ENCODE measurements at regions not wholly inside any gene's neighbourhood (a gene's known extent, or its start where the extent isn't known, plus 50 kb on each side); places are given as distances from the start of the nearest gene placed in this dataset.
"Not testable (repeated sequence)": the region's sequence is repeated elsewhere in the genome, so short reads cannot be mapped to it uniquely, and the experiment has no call there.

- no peak overlapping the region for H3K4me3 ChIP-seq (ENCODE audit: low read depth in 1 of 3, low read length in 3 of 3)
- DNase-seq (no peak), FAIRE-seq (no peak)
- no peaks in the 10 kb centered on the region for H3K36me3 ChIP-seq (ENCODE audit: control insufficient read depth in 3 of 3, insufficient read depth in 2 of 3, low read depth in 1 of 3, low read length in 3 of 3)
- no peak overlapping the region for H3K27ac ChIP-seq (ENCODE audit: low read depth in 1 of 3, low read length in 2 of 3)
- H3K9me3 ChIP-seq (ENCODE audit: control insufficient read depth in 2 of 2, insufficient read depth in 1 of 2, low read depth in 1 of 2, low read length in 1 of 2): no peaks in the 10 kb centered on the region
- no peaks in the 10 kb centered on the region for H3K4me1 ChIP-seq (ENCODE audit: control insufficient read depth in 3 of 3, insufficient read depth in 2 of 3, low read depth in 1 of 3, low read length in 2 of 3)
- H3K27me3 ChIP-seq (ENCODE audit: control insufficient read depth in 3 of 3, insufficient read depth in 3 of 3, low read length in 3 of 3): no peaks in the 10 kb centered on the region
Measured at GRCh38 chr10:9175200-9175599, 1120.7 kb downstream of the GATA3 start.

- not testable (repeated sequence) for H3K27ac ChIP-seq (ENCODE audit: low read depth in 1 of 3, low read length in 2 of 3); H3K36me3 ChIP-seq (ENCODE audit: control insufficient read depth in 3 of 3, insufficient read depth in 2 of 3, low read depth in 1 of 3, low read length in 3 of 3); H3K27me3 ChIP-seq (ENCODE audit: control insufficient read depth in 3 of 3, insufficient read depth in 3 of 3, low read length in 3 of 3); H3K4me1 ChIP-seq (ENCODE audit: control insufficient read depth in 3 of 3, insufficient read depth in 2 of 3, low read depth in 1 of 3, low read length in 2 of 3); DNase-seq; FAIRE-seq; H3K4me3 ChIP-seq (ENCODE audit: low read depth in 1 of 3, low read length in 3 of 3); H3K9me3 ChIP-seq (ENCODE audit: control insufficient read depth in 2 of 2, insufficient read depth in 1 of 2, low read depth in 1 of 2, low read length in 1 of 2)
- 90 to 94% (median 94%) methylated on average over 43 to 48 of the region's 48 CpGs for WGBS, 3 donors
Measured at GRCh38 chr10:9183197-9183880, 1128.9 kb downstream of the GATA3 start.

GRCh38 chr10:9188022-9188810 is 1133.7 kb downstream of the GATA3 start:
- WGBS, 3 donors: 87 to 93% (median 89%) methylated on average over 3 of the region's 3 CpGs
- no peak for DNase-seq
- Histone ChIP-seq H3K9me3 (ENCODE audit: control insufficient read depth in 2 of 2, insufficient read depth in 1 of 2, low read depth in 1 of 2, low read length in 1 of 2) (no peaks in the 10 kb centered on the region), H3K27me3 (ENCODE audit: control insufficient read depth in 3 of 3, insufficient read depth in 3 of 3, low read length in 3 of 3) (no peaks in the 10 kb centered on the region), H3K4me1 (ENCODE audit: control insufficient read depth in 3 of 3, insufficient read depth in 2 of 3, low read depth in 1 of 3, low read length in 2 of 3) (no peaks in the 10 kb centered on the region), H3K36me3 (ENCODE audit: control insufficient read depth in 3 of 3, insufficient read depth in 2 of 3, low read depth in 1 of 3, low read length in 3 of 3) (no peaks in the 10 kb centered on the region), H3K4me3 (ENCODE audit: low read depth in 1 of 3, low read length in 3 of 3) (no peak overlapping the region), H3K27ac (ENCODE audit: low read depth in 1 of 3, low read length in 2 of 3) (no peak overlapping the region)
- FAIRE-seq: no peak

- Histone ChIP-seq H3K36me3 (ENCODE audit: control insufficient read depth in 3 of 3, insufficient read depth in 2 of 3, low read depth in 1 of 3, low read length in 3 of 3) (no peaks in the 10 kb centered on the region), H3K27me3 (ENCODE audit: control insufficient read depth in 3 of 3, insufficient read depth in 3 of 3, low read length in 3 of 3) (no peaks in the 10 kb centered on the region), H3K4me1 (ENCODE audit: control insufficient read depth in 3 of 3, insufficient read depth in 2 of 3, low read depth in 1 of 3, low read length in 2 of 3) (no peaks in the 10 kb centered on the region), H3K9me3 (ENCODE audit: control insufficient read depth in 2 of 2, insufficient read depth in 1 of 2, low read depth in 1 of 2, low read length in 1 of 2) (no peaks in the 10 kb centered on the region), H3K27ac (ENCODE audit: low read depth in 1 of 3, low read length in 2 of 3) (no peak overlapping the region), H3K4me3 (ENCODE audit: low read depth in 1 of 3, low read length in 3 of 3) (no peak overlapping the region)
- 54 to 75% (median 73%) methylated on average over 2 of the region's 2 CpGs for WGBS, 3 donors
- DNase-seq (no peak), FAIRE-seq (no peak)
Measured at GRCh38 chr10:9189448-9189847, 1135.0 kb downstream of the GATA3 start.

- H3K27ac ChIP-seq (ENCODE audit: low read depth in 1 of 3, low read length in 2 of 3): no peak overlapping the region
- peaks cover 0 to 4% (median 0%) of the 10 kb centered on the region in 3 donors for H3K27me3 ChIP-seq (ENCODE audit: control insufficient read depth in 3 of 3, insufficient read depth in 3 of 3, low read length in 3 of 3)
- DNase-seq: no peak
- H3K4me1 ChIP-seq (ENCODE audit: control insufficient read depth in 3 of 3, insufficient read depth in 2 of 3, low read depth in 1 of 3, low read length in 2 of 3): no peaks in the 10 kb centered on the region
- H3K9me3 ChIP-seq (ENCODE audit: control insufficient read depth in 2 of 2, insufficient read depth in 1 of 2, low read depth in 1 of 2, low read length in 1 of 2): no peaks in the 10 kb centered on the region
- H3K4me3 ChIP-seq (ENCODE audit: low read depth in 1 of 3, low read length in 3 of 3): no peak overlapping the region
- no peak for FAIRE-seq
- no peaks in the 10 kb centered on the region for H3K36me3 ChIP-seq (ENCODE audit: control insufficient read depth in 3 of 3, insufficient read depth in 2 of 3, low read depth in 1 of 3, low read length in 3 of 3)
- 85% methylated on average over 6 of the region's 6 CpGs for WGBS, 3 donors
Measured at GRCh38 chr10:9193120-9193519, 1138.6 kb downstream of the GATA3 start.

GRCh38 chr10:9195385-9195784 is 1140.9 kb downstream of the GATA3 start:
- Histone ChIP-seq H3K36me3 (ENCODE audit: control insufficient read depth in 3 of 3, insufficient read depth in 2 of 3, low read depth in 1 of 3, low read length in 3 of 3) (no peaks in the 10 kb centered on the region), H3K27ac (ENCODE audit: low read depth in 1 of 3, low read length in 2 of 3) (no peak overlapping the region), H3K27me3 (ENCODE audit: control insufficient read depth in 3 of 3, insufficient read depth in 3 of 3, low read length in 3 of 3) (peaks cover 0 to 4% (median 0%) of the 10 kb centered on the region in 3 donors), H3K9me3 (ENCODE audit: control insufficient read depth in 2 of 2, insufficient read depth in 1 of 2, low read depth in 1 of 2, low read length in 1 of 2) (no peaks in the 10 kb centered on the region), H3K4me3 (ENCODE audit: low read depth in 1 of 3, low read length in 3 of 3) (no peak overlapping the region), H3K4me1 (ENCODE audit: control insufficient read depth in 3 of 3, insufficient read depth in 2 of 3, low read depth in 1 of 3, low read length in 2 of 3) (no peaks in the 10 kb centered on the region)
- no peak for DNase-seq
- 21 to 59% (median 38%) methylated on average over 2 of the region's 2 CpGs for WGBS, 3 donors
- FAIRE-seq: no peak

- no peaks in the 10 kb centered on the region for H3K4me1 ChIP-seq (ENCODE audit: control insufficient read depth in 3 of 3, insufficient read depth in 2 of 3, low read depth in 1 of 3, low read length in 2 of 3)
- H3K36me3 ChIP-seq (ENCODE audit: control insufficient read depth in 3 of 3, insufficient read depth in 2 of 3, low read depth in 1 of 3, low read length in 3 of 3): no peaks in the 10 kb centered on the region
- FAIRE-seq (no peak), DNase-seq (no peak)
- no peak overlapping the region for H3K27ac ChIP-seq (ENCODE audit: low read depth in 1 of 3, low read length in 2 of 3)
- no peaks in the 10 kb centered on the region for H3K9me3 ChIP-seq (ENCODE audit: control insufficient read depth in 2 of 2, insufficient read depth in 1 of 2, low read depth in 1 of 2, low read length in 1 of 2)
- no peak overlapping the region for H3K4me3 ChIP-seq (ENCODE audit: low read depth in 1 of 3, low read length in 3 of 3)
- 50 to 65% (median 60%) methylated on average over 4 of the region's 4 CpGs for WGBS, 3 donors
- H3K27me3 ChIP-seq (ENCODE audit: control insufficient read depth in 3 of 3, insufficient read depth in 3 of 3, low read length in 3 of 3): peaks cover 0 to 4% (median 0%) of the 10 kb centered on the region in 3 donors
Measured at GRCh38 chr10:9198611-9199010, 1144.1 kb downstream of the GATA3 start.

GRCh38 chr10:9205558-9205957 is 1151.1 kb downstream of the GATA3 start:
- Histone ChIP-seq H3K4me1 (ENCODE audit: control insufficient read depth in 3 of 3, insufficient read depth in 2 of 3, low read depth in 1 of 3, low read length in 2 of 3) (no peaks in the 10 kb centered on the region), H3K27me3 (ENCODE audit: control insufficient read depth in 3 of 3, insufficient read depth in 3 of 3, low read length in 3 of 3) (no peaks in the 10 kb centered on the region), H3K36me3 (ENCODE audit: control insufficient read depth in 3 of 3, insufficient read depth in 2 of 3, low read depth in 1 of 3, low read length in 3 of 3) (no peaks in the 10 kb centered on the region), H3K4me3 (ENCODE audit: low read depth in 1 of 3, low read length in 3 of 3) (no peak overlapping the region), H3K9me3 (ENCODE audit: control insufficient read depth in 2 of 2, insufficient read depth in 1 of 2, low read depth in 1 of 2, low read length in 1 of 2) (no peaks in the 10 kb centered on the region), H3K27ac (ENCODE audit: low read depth in 1 of 3, low read length in 2 of 3) (no peak overlapping the region)
- DNase-seq (no peak), FAIRE-seq (no peak)
- WGBS, 3 donors: 55 to 68% (median 57%) methylated on average over 1 of the region's 1 CpG

All from small intestine (tissue), 7 donors.